ENCODE measurements at regions not wholly inside any gene's neighbourhood (a gene's known extent, or its start where the extent isn't known, plus 50 kb on each side); places are given as distances from the start of the nearest gene placed in this dataset.

GRCh38 chr3:182698078-182698477, 95.2 kb upstream of the ATP11B start:
- no peak for TF ChIP-seq CTCF (IDR thresholded peaks at IDR 0.05; ENCODE audit: low read length)
- no peak for TF ChIP-seq EZH2 (IDR thresholded peaks at IDR 0.05; ENCODE audit: borderline replicate concordance, low read length)

Measured in OCI-LY1 (cell line).